ENCODE measurements at regions not wholly inside any gene's neighbourhood (a gene's known extent, or its start where the extent isn't known, plus 50 kb on each side); places are given as distances from the start of the nearest gene placed in this dataset.
"Not testable (repeated sequence)": the region's sequence is repeated elsewhere in the genome, so short reads cannot be mapped to it uniquely, and the experiment has no call there.

DNA sequence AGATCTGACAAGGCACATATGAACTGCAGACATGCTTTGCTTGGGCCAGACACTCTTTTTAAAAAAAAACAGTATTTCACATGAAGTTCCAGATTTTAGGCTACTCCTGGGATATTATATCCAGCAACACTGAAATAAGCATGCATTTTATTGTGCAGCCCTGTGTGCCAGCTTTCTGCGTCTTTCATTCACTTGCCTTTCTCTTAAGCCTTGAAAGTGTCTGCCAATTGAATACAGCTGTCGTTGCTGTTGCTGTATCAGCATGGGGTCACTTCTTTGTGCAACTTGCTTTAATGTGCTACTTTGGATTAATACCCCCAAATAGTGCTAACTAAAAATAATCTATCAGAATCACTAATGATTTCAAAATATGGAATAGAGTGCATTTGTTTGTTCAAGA, 657.8 kb downstream of the SLITRK6 start:
- DNase-seq (ENCODE audit: extremely low read depth in 1 of 2, low read depth in 1 of 2) = no peak

DNA sequence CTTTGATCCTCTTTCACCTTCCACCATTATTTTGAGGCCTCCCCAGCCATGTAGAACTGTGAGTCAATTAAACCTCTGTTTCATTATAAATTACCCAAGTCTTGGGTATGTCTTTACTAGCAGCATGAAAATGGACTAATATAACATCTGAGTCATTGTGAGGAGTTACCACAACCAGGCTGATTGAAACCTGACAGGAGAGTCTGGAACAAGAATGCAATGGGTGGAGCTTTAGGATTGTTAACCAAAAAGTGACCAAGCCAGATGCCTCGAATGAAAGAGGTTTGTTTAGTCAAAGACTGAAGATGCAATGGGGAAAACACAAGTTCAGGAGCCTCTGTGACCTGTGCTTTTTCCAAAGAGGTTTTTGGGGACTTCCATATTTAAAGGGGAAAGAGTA, 659.0 kb downstream of the SLITRK6 start:
- DNase-seq (ENCODE audit: extremely low read depth in 1 of 2, low read depth in 1 of 2) = no peak

DNA sequence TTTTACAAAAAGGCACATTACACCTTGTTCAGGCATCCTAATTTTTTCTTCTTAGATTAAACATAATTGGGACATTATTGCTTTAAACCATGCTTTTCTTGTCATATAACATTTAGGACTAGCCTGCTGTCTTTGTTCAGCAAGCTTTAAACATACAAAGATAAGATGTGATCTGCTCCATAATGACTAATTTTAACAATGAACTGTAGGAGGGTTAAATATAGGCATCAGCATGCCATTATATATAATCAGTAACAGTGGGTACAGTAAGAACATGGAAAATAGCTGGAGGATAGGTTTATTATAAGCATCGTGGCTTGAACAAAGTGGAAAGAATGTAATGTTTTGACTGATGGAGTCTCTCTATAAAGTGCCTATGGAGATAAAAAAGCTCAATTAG, 661.7 kb downstream of the SLITRK6 start:
- DNase-seq (ENCODE audit: extremely low read depth in 1 of 2, low read depth in 1 of 2) = no peak

DNA sequence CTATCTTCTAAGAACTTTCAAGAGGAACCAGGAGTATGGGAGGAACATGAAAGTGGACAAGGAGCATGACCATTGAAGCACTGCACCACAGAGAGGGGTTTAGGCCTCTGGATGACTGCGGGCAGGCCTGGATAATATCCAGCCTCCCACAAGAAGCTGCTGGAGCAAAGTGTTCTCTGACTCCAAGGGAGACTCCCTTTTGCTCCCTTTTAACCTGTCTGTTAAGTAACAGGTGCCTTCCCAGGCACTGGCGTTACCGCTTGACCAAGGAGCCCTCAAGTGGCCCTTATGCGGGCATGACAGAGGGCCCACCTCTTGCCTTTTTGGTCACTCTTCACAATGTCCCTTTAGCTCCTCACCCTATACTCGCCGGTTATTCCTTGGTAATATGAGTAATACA, 666.2 kb downstream of the SLITRK6 start:
- DNase-seq (ENCODE audit: extremely low read depth in 1 of 2, low read depth in 1 of 2) = no peak

DNA sequence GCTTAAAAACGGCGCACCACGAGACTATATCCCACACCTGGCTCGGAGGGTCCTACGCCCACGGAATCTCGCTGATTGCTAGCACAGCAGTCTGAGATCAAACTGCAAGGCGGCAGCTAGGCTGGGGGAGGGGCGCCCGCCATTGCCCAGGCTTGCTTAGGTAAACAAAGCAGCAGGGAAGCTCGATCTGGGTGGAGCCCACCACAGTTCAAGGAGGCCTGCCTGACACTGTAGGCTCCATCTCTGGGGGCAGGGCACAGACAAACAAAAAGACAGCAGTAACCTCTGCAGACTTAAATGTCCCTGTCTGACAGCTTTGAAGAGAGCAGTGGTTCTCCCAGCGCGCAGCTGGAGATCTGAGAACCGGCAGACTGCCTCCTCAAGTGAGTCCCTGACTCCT, 675.7 kb downstream of the SLITRK6 start:
- not testable (repeated sequence) for DNase-seq (ENCODE audit: extremely low read depth in 1 of 2, low read depth in 1 of 2)

DNA sequence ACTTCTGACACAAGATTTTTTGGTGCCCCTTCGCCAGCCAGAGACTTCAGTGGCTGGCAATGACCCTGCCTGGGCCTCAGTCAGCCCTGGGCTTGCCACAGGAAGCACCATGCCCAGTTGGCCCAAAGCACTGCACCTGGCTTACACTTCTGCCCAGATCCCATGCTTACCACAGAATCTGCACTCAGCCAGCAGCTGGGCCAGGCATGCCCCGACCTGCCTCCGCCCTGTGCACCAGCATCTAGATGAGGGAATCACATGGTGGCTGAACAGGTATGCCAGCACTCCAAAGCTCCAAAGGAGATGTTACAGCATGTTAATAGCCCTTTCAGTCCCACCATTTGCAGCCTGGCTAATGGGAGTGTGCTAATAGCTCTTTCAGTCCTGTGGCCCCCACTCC, 690.9 kb downstream of the SLITRK6 start:
- no peak for DNase-seq (ENCODE audit: extremely low read depth in 1 of 2, low read depth in 1 of 2)

DNA sequence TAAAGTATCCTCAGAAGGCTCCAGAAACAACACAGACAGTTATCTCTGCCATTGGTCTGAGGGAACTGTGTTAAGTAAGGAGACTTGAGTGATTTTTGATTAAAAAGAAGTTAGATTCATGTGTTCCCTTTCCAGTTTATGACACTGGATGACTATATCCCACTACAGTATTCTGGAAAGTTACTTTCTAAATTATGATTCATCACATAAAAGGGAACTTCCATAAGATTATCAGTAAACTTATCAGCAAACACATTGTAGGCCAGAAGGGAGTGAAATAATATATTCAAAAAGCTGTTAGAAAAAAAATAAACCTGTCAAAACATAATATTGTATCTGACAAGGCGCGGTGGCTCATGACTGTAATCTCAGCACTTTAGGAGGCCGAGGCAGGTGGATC, 700.0 kb downstream of the SLITRK6 start:
- DNase-seq (ENCODE audit: extremely low read depth in 1 of 2, low read depth in 1 of 2) = no peak

DNA sequence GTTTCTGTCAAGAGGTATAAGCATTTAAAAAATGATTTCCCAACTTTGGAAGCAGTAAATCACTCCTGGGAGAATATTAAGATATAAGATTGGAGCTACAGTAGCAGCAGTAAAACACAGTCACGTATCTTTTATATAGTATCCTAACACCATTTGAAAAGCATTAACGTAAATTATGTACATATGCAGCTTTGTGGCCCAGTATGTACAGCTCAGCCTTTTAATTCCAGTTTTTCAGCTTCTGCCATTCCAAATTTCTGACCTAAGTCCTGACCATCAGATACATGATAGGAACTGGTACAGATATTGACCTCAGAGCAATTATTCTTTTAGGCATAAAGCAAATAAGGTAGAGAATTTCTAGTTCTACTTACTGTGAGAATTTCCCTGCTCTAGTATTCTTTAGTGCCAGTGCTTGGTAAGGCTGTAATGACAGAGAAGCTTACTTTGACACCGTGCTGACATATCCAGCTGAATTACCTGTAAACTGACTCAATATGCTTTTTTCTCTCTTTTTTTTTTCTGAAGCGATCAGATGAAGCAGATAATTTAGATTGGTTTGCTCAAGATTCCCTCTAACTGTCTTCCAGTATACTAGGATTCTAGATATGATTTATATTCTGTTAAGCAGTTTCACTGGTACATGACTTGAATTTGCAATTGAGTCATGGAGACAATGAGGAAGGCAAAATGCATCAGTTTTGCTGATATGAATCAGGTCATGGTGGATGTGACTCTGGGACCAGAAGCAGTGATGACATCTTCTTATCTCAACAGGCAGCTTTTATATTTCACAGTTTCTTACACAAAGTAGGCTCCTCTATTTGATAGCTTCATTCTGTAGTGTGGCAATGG, 703.6 kb downstream of the SLITRK6 start:
- no peak for DNase-seq (ENCODE audit: extremely low read depth in 1 of 2, low read depth in 1 of 2)

DNA sequence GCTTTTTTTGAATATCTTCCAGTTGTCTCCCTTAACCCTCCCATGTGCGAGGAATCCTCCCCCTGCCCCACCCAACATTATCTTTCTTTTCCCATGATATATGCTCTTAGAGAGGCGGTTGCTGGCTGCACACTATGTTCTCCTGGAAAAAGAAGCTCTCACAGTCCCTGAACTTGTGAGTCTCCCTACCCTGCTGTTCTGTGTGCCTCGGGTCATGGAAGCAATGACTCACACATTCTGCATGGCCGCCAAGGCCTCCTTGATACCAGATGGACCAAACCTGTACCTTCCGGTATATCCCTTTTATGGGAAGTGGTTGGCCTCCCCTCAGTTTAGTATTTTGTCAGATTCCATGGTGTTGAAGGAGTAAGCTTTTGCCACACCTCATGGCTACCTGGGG, 705.4 kb downstream of the SLITRK6 start:
- DNase-seq (ENCODE audit: extremely low read depth in 1 of 2, low read depth in 1 of 2) = no peak

DNA sequence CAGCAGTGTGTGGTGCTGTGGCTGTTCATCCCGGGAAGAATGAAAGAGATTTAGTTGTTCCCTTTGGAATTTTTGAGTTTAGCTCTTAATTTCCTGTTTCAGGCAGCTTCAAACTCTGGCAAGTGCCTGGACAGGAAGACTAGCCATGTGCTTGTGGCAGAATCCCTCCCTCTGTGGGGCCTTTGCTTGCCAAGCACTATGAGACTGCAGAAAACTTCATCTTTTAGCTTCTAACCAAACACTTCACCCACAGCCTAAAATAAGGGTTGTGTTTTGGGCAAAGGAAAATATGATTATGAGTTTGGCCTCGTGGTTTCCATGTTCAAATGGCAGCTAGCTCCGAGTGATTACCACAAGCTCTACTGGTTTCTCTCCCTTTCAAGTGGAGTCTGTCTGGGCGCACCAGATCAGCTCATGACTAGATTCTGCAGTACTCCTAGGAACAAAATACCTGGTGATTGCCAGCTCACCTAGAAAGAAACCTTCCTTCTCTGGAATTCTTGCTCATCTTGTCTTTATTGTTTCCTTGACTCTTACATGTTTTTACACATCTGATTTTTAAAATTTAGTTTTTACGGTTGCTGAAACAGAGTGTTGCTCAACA, 707.5 kb downstream of the SLITRK6 start:
- no peak for DNase-seq (ENCODE audit: extremely low read depth in 1 of 2, low read depth in 1 of 2)

DNA sequence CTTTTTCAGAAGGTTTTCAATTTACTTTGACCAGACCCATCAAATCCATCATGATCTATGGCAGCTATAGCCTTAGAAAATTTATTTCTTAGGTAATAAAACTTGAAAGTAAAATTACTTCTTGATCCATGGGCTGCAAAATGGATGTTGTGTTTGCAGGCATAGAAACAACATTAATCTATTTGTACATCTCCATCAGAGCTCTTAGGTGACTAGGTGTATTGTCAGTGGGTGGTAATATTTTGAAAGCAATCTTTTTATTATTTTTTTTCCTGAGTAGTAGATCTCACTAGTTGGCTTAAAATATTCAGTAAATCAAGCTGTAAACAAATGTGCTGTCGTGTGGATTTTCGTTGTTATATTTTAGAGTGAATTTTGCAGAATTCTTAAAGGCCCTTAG, 710.0 kb downstream of the SLITRK6 start:
- DNase-seq (ENCODE audit: extremely low read depth in 1 of 2, low read depth in 1 of 2) = no peak

DNA sequence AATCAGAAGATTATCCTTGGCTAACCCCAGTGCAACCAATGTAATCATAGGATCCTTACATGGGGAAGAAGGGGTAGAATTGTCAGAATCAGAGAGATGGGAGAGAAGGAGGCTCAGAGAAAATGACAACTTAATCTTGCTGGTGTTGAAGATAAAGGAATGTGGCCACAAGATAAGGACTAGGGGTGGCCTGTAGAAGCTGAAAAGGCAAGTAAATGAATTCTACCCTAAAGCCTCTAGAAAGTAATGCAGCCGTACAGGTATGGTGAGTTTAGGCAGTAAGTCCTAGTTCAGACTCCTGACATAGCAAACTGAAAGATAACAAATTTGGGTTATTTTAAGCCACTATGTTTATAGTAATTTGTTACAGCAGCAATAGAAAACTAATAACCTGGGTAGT, 718.5 kb downstream of the SLITRK6 start:
- DNase-seq (ENCODE audit: extremely low read depth in 1 of 2, low read depth in 1 of 2) = no peak

DNA sequence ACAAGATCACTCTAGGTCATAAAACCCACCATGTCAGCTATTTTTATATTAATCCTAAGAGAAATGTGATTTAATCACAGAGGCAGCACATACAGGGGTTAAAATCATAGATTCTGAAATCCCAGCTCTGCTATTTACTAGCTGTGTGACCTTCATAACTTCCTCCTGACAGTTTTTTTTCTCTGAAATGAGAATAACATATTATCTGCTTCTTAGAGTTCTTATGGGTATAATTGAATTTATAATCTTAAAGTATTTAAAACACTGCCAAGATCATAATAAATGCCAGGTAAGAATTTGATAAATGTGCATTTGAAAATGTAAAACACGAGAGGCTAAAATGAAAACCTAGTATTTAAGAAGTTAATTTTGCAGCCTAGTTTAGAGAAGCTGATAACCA, 722.9 kb downstream of the SLITRK6 start:
- DNase-seq (ENCODE audit: extremely low read depth in 1 of 2, low read depth in 1 of 2) = no peak

DNA sequence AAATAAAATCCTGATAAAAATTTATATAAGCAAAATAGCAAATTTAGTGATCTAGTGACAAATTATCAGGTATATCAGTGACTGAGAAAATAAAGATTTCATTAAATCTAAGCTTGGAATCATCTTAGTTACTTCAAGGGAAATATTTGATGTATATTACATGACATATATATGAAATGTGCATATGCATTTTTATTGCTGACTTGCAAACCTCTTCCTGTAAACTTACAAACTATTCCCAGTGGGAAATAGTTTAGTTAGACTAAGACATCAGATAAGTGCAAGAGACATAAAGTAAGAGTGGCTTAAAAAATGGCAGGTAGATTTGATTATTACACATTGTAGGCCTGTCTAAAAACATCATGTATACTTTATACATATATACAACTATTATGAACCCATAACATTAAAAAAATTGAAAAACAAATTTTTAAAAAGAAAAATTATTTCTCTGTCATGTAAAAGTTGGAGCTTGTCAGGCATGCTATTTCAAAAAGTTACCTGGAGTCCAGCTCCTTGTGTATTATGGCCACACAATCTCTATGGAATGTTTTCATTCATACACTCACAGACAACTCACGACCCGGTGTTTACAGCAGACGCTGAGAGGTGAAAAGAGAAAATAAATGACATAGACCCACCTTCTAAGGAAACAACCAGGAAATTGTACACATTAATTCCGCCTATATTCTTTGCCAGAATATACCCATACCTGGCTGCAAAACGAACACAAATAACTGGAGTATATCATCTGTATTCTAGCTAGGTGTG, 724.5 kb downstream of the SLITRK6 start:
- no peak for DNase-seq (ENCODE audit: extremely low read depth in 1 of 2, low read depth in 1 of 2)

DNA sequence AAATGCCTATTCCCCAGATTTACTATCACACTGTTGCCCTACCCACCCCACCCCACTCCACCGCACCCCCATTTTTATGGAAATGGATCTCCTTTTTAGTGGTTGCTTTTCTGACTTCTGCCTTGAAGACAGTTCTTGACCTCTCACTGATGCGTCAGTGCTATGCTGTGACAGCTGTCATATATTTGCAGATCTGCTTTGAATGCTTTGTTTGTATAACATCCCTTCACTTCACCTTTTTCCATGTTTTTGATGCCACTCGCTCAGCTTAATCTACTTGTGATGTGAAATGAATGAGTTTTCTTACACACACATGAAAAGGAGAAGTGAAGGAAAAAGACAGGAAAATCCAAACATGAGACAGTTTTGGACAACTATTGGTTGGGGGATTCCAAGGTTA, 731.0 kb downstream of the SLITRK6 start:
- no peak for DNase-seq (ENCODE audit: extremely low read depth in 1 of 2, low read depth in 1 of 2)

DNA sequence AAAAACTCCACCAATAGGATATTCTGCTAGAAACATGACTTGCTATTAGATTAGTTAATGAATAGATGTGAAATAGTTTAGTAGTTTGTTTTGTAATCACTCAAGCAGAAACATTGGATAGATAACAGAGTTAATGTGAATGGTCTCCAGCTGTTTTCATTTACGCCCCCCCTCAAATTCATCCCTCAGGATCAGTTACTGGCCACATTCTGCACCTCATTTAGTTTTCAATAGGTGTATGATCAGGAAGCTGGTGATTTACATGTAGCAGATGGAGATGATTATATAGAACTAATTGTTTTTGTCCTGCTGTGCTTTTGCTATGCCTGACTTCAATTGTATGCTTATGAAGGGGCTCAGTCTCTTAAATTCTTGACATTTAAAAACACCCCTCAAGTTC, 759.0 kb downstream of the SLITRK6 start:
- DNase-seq (ENCODE audit: extremely low read depth in 1 of 2, low read depth in 1 of 2) = no peak

DNA sequence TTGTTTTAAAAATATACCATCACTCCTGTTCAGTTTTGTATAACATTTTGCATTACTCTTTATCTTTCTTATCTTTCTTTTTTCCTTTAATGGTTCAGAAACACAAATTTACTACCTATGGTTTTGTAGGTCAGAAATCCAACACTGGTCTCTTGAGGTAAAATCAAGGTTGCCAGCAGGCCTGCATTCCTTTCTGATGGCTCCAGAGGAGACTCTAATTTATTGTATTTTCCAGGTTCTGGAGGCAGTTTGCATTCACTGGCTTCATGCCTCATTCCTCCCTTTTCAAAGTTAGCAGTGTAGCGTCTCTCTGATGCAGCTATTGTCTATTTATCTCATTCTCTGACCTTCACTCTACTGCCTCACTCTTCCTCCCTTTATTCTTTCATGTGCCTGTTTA, 767.4 kb downstream of the SLITRK6 start:
- DNase-seq (ENCODE audit: extremely low read depth in 1 of 2, low read depth in 1 of 2) = no peak

DNA sequence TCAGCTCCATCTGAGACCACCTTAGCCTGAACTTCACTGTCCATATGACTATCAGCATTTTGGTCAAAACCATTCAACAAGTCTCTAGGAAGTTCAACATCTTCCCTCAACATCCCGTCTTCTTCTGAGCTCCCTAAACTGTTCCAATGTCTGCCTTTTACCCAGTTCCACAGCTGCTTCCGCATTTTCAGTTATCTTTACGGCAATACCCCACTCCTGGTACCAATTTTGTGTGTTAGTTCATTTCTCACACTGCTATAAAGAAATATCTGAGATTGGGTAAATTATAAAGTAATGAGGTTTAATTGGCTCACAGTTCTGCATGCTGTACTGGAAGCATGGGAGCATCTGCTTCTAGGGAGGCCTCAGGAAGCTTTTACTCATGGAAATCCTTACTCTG, 771.2 kb downstream of the SLITRK6 start:
- no peak for DNase-seq (ENCODE audit: extremely low read depth in 1 of 2, low read depth in 1 of 2)

DNA sequence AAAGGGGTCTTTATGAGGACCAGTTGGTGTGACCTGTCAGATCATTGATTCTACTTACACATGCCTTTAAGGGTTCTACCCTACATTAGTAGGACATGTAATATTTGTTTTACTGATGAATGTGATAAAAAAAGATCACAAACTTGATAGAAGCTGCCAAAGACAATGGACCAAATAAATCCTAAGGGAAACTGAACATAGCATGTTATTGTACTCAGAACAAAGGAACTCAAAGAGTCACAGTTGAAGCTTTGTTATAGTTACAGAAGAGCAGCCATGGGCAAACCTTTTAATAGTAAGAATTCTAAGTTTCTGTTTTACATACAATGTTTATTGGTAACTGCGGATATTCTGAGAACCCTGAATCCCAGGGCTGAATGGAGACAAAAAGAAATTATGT, 780.1 kb downstream of the SLITRK6 start:
- no peak for DNase-seq (ENCODE audit: extremely low read depth in 1 of 2, low read depth in 1 of 2)

DNA sequence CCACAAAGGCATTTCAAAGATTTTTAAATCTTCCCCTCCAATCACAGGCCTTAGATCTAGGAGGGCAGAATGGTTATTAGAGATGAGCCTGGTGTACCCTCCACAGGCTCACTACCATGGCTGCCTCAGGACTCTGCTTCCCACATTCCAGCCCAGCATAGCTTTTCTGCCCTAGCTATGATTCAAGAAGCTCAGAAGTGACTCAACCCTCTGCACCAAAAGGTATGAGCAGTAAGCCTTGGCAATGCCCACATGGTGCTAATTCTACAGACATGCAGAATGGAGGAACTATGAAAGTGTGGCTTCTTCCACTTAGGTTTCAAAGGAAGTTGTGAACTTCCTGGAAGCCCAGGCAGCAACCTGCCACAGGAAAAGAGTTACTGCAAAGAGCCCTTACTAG, 786.2 kb downstream of the SLITRK6 start:
- DNase-seq (ENCODE audit: extremely low read depth in 1 of 2, low read depth in 1 of 2) = no peak

DNA sequence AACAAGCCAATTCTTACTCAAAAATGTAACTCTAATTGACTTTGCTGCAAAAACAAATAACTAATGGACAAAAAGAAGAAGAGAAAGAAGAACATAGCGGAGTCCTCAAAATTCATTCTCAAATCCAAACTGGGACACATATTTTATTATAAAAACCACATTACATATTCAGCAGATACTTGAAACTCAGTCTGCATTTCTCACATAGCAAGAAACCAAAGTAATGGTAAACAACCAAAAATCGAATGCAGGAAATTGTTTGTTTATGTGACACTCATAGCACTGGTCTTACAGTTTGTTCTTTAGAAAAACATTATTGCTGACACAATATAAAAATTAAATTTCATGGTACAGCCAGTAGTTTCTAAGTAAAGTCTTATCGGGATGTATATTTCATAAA, 789.8 kb downstream of the SLITRK6 start:
- no peak for DNase-seq (ENCODE audit: extremely low read depth in 1 of 2, low read depth in 1 of 2)

DNA sequence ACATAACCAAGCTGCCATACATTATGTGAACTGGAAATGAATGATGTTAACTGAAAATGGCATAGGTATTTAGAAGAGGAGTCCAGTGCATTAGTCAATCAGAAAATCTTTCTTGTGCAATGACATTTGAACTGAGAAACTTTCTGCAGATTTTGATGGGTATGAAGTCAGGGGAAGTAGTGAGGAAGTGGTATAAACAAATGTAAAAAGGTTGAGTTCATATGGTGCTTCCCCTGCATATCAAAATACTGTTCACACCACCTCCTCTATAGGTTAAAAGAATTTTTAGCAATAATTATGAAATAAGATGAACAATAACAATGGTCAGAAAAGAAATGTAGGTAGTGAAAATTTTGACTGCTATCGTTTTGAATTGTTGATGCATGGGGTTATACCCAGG, 800.0 kb downstream of the SLITRK6 start:
- no peak for DNase-seq (ENCODE audit: extremely low read depth in 1 of 2, low read depth in 1 of 2)

Data from activated CD8-positive, alpha-beta memory T cell treated with anti-CD3 and anti-CD28 coated beads for 1 hour (primary cell).